ENCODE measurements at regions not wholly inside any gene's neighbourhood (a gene's known extent, or its start where the extent isn't known, plus 50 kb on each side); places are given as distances from the start of the nearest gene placed in this dataset.

DNA sequence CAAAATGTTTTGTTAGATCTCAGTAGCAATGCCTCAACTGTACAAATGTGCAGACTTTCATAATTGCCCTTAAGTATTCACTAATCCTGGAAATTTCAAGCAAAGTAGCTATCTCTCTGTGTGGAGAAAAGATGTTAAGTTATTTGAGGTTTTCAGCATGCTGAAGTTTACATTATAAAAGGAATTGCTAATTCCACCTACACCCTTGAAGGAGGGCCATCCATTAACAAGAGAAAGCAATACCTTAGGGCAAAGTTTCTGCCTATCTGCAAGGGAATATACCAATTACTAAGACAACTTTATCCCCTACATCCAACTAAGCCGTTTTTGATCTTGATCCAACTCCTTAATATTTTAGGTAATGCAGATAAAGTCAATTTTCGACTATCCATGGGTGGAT lies 380.7 kb upstream of the BTBD3 start:
- Histone ChIP-seq H2BK20ac (ENCODE audit: low read length) (no peak overlapping the region), H3K23me2 (ENCODE audit: low read depth, low read length) (no peaks in the 10 kb centered on the region), H4K20me1 (replicated peaks in 1 of 2; ENCODE audit: control insufficient read depth in 1 of 2, insufficient read depth in 2 of 2, low read length in 2 of 2) (no peaks in the 10 kb centered on the region), H2AK5ac (ENCODE audit: low read depth, low read length) (no peak overlapping the region), H2BK120ac (replicated peaks; ENCODE audit: low read depth, low read length) (no peak overlapping the region), H3K4ac (replicated peaks; ENCODE audit: insufficient read length, low read depth, low read length) (no peak overlapping the region), H4K8ac (ENCODE audit: extremely low read depth, insufficient read depth, low read length) (no peak overlapping the region), H3K9me3 (ENCODE audit: insufficient read depth in 2 of 2, low read depth in 1 of 2, low read length in 1 of 2) (peaks cover 0 to 3% of the 10 kb centered on the region in 2 experiments; a peak in 1 of 4 replicates), H3K9ac (replicated peaks in 1 of 4; ENCODE audit: extremely low read depth in 1 of 4, low read depth in 3 of 4, low read length in 3 of 4) (no peak overlapping the region), H3K79me1 (ENCODE audit: low read depth, low read length) (no peaks in the 10 kb centered on the region), H3K27ac (ENCODE audit: low read depth, low read length) (peak overlapping the region; percentile 36; the same call in 1 of the 2 replicates), H3K4me1 (replicated peaks in 1 of 4; ENCODE audit: control insufficient read depth in 3 of 4, insufficient read depth in 4 of 4, low read length in 3 of 4) (peaks cover 10 to 33% (median 21%) of the 10 kb centered on the region in 4 experiments; a peak in 6 of 7 replicates), H3K79me2 (ENCODE audit: control insufficient read depth in 1 of 2, insufficient read depth in 2 of 2, low read length in 2 of 2) (no peaks in the 10 kb centered on the region), H4K5ac (ENCODE audit: insufficient read length, low read depth, low read length) (peak overlapping the region; percentile 87), H2BK5ac (ENCODE audit: low read depth, low read length) (peak overlapping the region; percentile 97; the same call in 1 of the 2 replicates), H4K91ac (replicated peaks; ENCODE audit: insufficient read length, low read length) (no peak overlapping the region), H3K14ac (ENCODE audit: insufficient read length) (no peak overlapping the region), H3K4me2 (ENCODE audit: insufficient read depth in 1 of 2, low read depth in 2 of 2, low read length in 2 of 2) (peak overlapping the region; percentile 53 to 60; a peak in 3 of 4 replicates), H2BK15ac (ENCODE audit: low read length) (no peak overlapping the region), H3K56ac (replicated peaks; ENCODE audit: insufficient read length, low read depth, low read length) (no peak overlapping the region), H2AFZ (ENCODE audit: low read length) (no peak overlapping the region), H3K36me3 (ENCODE audit: control insufficient read depth in 2 of 4, insufficient read depth in 4 of 4, low read length in 3 of 4) (no peaks in the 10 kb centered on the region), H3K18ac (ENCODE audit: extremely low read depth, low read length) (no peak overlapping the region), H3K23ac (ENCODE audit: insufficient read length) (no peak overlapping the region), H3K27me3 (replicated peaks in 1 of 4; ENCODE audit: control insufficient read depth in 3 of 4, extremely low read depth in 1 of 4, insufficient read depth in 3 of 4, low read length in 3 of 4) (no peaks in the 10 kb centered on the region), H2BK12ac (ENCODE audit: low read depth, low read length) (no peak overlapping the region), H3K4me3 (ENCODE audit: extremely low read depth in 1 of 4, insufficient read depth in 2 of 4, low read depth in 3 of 4, low read length in 4 of 4) (peak overlapping the region in 1 of 4 experiments; percentile 41; a peak in 2 of 8 replicates)
- 2% methylated on average over 2 of the region's 2 CpGs; no CpG with 5 or more reads in 1 of the 2 experiments for WGBS, 2 experiments (ENCODE audit: extremely low coverage in 1 of 2, insufficient coverage in 1 of 2, insufficient read length in 1 of 2, insufficient replicate concordance in 2 of 2, low coverage in 1 of 2, low lambda C conversion rate in 2 of 2, missing lambda C conversion rate in 1 of 2)
- FAIRE-seq, result peak; percentile 42
- POLR2A ChIA-PET (ENCODE audit: partially characterized antibody), result no interaction called here
- CTCF ChIA-PET (ENCODE audit: partially characterized antibody), result interaction anchor here (1.0 kb wide), 1 partner anchor 125 kb away, joined by 3 read pairs; no protein-coding TSS in a partner anchor
- no peak for DNase-seq (ENCODE audit: low read depth in 1 of 2, low spot score in 2 of 2)
- TF ChIP-seq, protein P1, sequence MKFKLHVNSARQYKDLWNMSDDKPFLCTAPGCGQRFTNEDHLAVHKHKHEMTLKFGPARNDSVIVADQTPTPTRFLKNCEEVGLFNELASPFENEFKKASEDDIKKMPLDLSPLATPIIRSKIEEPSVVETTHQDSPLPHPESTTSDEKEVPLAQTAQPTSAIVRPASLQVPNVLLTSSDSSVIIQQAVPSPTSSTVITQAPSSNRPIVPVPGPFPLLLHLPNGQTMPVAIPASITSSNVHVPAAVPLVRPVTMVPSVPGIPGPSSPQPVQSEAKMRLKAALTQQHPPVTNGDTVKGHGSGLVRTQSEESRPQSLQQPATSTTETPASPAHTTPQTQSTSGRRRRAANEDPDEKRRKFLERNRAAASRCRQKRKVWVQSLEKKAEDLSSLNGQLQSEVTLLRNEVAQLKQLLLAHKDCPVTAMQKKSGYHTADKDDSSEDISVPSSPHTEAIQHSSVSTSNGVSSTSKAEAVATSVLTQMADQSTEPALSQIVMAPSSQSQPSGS (IDR thresholded peaks at IDR 0.05; ENCODE audit: low read length), result no peak

Data from H1 (cell line).